Subcutaneous abdominal adipose tissue (tissue), 5 donors: ENCODE measurements at regions not wholly inside any gene's neighbourhood (a gene's known extent, or its start where the extent isn't known, plus 50 kb on each side); places are given as distances from the start of the nearest gene placed in this dataset.
"Not testable (repeated sequence)": the region's sequence is repeated elsewhere in the genome, so short reads cannot be mapped to it uniquely, and the experiment has no call there.

ENCODE experiments used
- H3K27ac ChIP-seq: one replicate; pipeline ENCODE4 v1.7.0; 2013; ENCODE audit warnings: low read depth, mild to moderate bottlenecking, inconsistent platforms, low read length, moderate library complexity
- H3K27me3 ChIP-seq, 5 donors: one replicate each; pipeline ENCODE4 v1.7.0; 2013; ENCODE audit warnings: low read length in 5 of 5, inconsistent platforms in 1 of 5; ENCODE audit not compliant: control insufficient read depth in 5 of 5, insufficient read depth in 4 of 5
- H3K36me3 ChIP-seq, 5 donors: one replicate each; pipeline ENCODE4 v1.7.0; 2013; ENCODE audit warnings: low read length in 5 of 5; ENCODE audit not compliant: control insufficient read depth in 5 of 5, insufficient read depth in 5 of 5
- H3K4me1 ChIP-seq, 5 donors: one replicate each; pipeline ENCODE4 v1.7.0; 2013; ENCODE audit warnings: low read length in 5 of 5, mild to moderate bottlenecking in 3 of 5, moderate library complexity in 1 of 5; ENCODE audit not compliant: control insufficient read depth in 5 of 5, insufficient read depth in 5 of 5
- H3K4me3 ChIP-seq, 5 donors: one replicate each; pipeline ENCODE4 v1.7.0; 2013; ENCODE audit warnings: low read length in 5 of 5, low read depth in 1 of 5
- H3K9ac ChIP-seq, 5 donors: one replicate each; pipeline ENCODE4 v1.7.0; 2013; ENCODE audit warnings: low read length in 5 of 5, mild to moderate bottlenecking in 4 of 5, moderate library complexity in 3 of 5
- H3K9me3 ChIP-seq, 5 donors: one replicate each; pipeline ENCODE4 v1.7.0; 2013; ENCODE audit warnings: low read length in 5 of 5; ENCODE audit not compliant: control insufficient read depth in 5 of 5
- donor health status: healthy.
- donor health status: healthy.
- donor health status: healthy.
- donor health status: healthy.
- donor health status: healthy.

DNA sequence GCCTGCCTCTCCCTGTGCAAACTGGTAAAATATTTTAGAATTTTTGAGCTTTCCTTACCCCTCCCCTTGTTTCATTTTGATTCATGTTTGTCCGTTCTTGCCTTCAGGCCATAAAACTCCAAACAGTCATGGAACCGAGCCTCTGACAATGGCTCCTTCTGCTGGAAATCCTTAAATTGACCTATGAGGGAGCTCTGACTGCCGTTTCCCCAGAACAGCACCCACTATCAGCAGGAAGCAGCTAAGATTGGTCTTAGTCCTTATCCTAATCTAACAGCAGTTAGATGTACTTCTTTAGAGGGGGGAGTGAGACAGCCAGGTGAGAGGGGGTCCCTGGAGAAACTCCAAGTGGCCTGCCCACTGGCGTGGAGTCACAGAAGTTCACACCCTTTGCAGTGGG lies 106.7 kb downstream of the FAM174A start:
- H3K9ac ChIP-seq, result no peak overlapping the region
- H3K4me1 ChIP-seq, result no peaks in the 10 kb centered on the region
- H3K4me3 ChIP-seq, result no peak overlapping the region
- no peaks in the 10 kb centered on the region for H3K36me3 ChIP-seq
- H3K27ac ChIP-seq, result no peak overlapping the region
- no peaks in the 10 kb centered on the region for H3K9me3 ChIP-seq
- H3K27me3 ChIP-seq, result no peaks in the 10 kb centered on the region

GRCh38 chr5:100643473-100643872 lies 108.3 kb downstream of the FAM174A start:
- Histone ChIP-seq H3K4me3 (no peak overlapping the region), H3K36me3 (no peaks in the 10 kb centered on the region), H3K9me3 (no peaks in the 10 kb centered on the region), H3K27ac (no peak overlapping the region), H3K4me1 (no peaks in the 10 kb centered on the region), H3K27me3 (no peaks in the 10 kb centered on the region), H3K9ac (no peak overlapping the region)

- Histone ChIP-seq H3K36me3 (no peaks in the 10 kb centered on the region), H3K4me1 (no peaks in the 10 kb centered on the region), H3K27ac (no peak overlapping the region), H3K9ac (no peak overlapping the region), H3K27me3 (no peaks in the 10 kb centered on the region), H3K9me3 (no peaks in the 10 kb centered on the region), H3K4me3 (no peak overlapping the region)
These were observed 109.0 kb downstream of the FAM174A start for GRCh38 chr5:100644185-100644584.

DNA sequence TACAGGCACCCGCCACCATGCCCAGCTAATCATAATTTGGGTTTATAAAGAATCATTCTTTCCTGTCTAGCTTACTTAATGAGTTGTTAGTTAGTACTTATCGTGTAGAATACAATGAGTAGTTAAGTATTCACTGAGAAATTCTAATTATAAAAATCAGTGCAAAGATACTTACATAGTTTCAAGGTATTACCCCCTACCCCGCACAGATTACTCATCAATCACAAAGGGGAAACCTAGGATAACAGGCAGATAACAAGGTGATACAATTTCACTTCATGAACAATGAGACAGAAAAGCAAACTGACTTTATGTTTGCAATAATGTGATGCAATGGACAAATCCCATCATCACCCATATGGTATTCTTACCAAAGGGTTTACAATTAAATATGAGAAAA lies 109.6 kb downstream of the FAM174A start:
- H3K4me3 ChIP-seq, result no peak overlapping the region
- H3K9me3 ChIP-seq, result no peaks in the 10 kb centered on the region
- H3K9ac ChIP-seq, result no peak overlapping the region
- H3K36me3 ChIP-seq, result no peaks in the 10 kb centered on the region
- H3K27ac ChIP-seq, result no peak overlapping the region
- H3K4me1 ChIP-seq, result no peaks in the 10 kb centered on the region
- H3K27me3 ChIP-seq, result no peaks in the 10 kb centered on the region

GRCh38 chr5:100646011-100646410 lies 110.8 kb downstream of the FAM174A start:
- H3K36me3 ChIP-seq, result no peaks in the 10 kb centered on the region
- no peaks in the 10 kb centered on the region for H3K4me1 ChIP-seq
- H3K4me3 ChIP-seq, result no peak overlapping the region
- H3K9ac ChIP-seq, result no peak overlapping the region
- H3K9me3 ChIP-seq, result no peaks in the 10 kb centered on the region
- H3K27me3 ChIP-seq, result no peaks in the 10 kb centered on the region
- no peak overlapping the region for H3K27ac ChIP-seq

DNA sequence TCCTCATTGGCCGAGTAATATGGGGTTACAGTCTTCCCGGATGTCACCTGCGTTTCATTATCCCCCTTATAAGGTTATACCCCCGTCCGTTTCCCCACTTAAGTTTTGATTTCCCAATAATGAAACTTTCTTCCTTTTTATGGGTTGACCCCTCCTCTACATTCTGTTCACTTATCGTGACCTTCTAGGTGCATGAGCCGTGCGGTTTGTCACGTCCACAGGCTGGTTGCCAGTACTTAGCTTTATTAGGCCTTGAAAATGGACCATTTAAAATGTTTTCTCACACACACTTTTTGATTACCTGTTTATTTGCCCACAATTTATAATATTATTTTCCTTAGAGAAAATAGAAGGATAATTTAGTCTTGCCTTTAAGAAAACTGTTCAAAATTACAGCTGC lies 111.5 kb downstream of the FAM174A start:
- no peak overlapping the region for H3K27ac ChIP-seq

DNA sequence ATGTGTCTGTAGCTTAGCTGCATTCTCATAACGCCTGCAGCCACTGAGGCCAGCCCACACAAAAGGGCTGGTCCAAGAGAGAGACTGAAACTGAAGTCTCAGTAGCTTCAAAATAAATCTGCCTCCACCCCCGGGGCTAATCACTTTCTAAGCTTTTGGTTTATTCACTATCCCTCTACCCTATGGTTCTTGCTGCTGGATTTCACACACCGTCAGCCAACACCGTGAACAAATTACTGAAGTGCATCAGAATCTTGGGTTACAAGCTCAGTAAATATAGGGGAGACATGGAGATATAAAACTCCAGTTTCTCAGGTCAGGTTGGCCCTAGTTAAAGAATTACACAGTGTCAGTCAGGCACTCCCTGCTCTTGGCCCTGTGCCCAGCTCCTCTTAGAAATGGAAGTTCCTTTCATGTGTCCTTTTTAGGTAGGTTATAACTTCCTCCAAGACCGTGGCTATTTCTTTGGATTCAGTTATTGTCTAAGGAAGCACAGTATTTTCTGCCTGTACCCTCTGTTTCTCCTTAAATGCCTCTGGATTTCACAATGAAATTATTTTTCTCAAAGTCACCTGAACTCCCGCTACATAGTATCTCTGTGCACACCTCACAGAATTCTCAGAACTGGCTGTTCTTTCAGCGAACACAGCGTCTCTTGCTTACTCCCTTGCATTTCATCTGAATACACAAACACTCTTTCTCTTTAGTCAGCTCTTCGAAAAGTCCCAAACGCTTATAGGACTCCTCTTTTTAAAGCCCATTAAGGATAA lies 112.5 kb downstream of the FAM174A start:
- no peaks in the 10 kb centered on the region for H3K4me1 ChIP-seq
- H3K4me3 ChIP-seq, result no peak overlapping the region
- no peak overlapping the region for H3K9ac ChIP-seq
- no peaks in the 10 kb centered on the region for H3K27me3 ChIP-seq
- no peaks in the 10 kb centered on the region for H3K9me3 ChIP-seq
- H3K36me3 ChIP-seq, result no peaks in the 10 kb centered on the region
- no peak overlapping the region for H3K27ac ChIP-seq

More for the DNA sequence above, 111.5 kb downstream of the FAM174A start:
- Histone ChIP-seq H3K4me3 (no peak overlapping the region), H3K27me3 (no peaks in the 10 kb centered on the region), H3K9me3 (no peaks in the 10 kb centered on the region), H3K36me3 (no peaks in the 10 kb centered on the region), H3K4me1 (no peaks in the 10 kb centered on the region), H3K9ac (no peak overlapping the region)

- Histone ChIP-seq H3K4me3 (no peak overlapping the region), H3K27me3 (no peaks in the 10 kb centered on the region), H3K4me1 (no peaks in the 10 kb centered on the region), H3K9ac (no peak overlapping the region), H3K9me3 (no peaks in the 10 kb centered on the region), H3K36me3 (no peaks in the 10 kb centered on the region), H3K27ac (no peak overlapping the region)
These were observed 119.7 kb downstream of the FAM174A start for GRCh38 chr5:100654895-100655294.

DNA sequence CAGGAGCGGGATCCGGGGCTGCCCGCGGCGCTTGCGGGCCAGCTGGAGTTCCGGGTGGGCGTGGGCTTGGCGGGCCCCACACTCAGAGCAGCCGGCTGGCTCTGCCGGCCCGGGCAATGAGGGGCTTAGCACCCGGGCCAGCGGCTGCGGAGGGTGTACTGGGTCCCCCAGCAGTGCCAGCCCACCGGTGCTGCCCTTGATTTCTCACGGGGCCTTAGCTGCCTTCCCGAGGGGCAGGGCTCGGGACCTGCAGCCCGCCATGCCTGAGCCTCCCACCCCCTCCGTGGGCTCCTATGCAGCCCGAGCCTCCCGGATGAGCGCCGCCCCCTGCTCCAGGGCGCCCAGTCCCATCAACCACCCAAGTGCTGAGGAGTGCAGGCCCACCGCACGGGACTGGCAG lies 121.6 kb downstream of the FAM174A start:
- not testable (repeated sequence) for H3K27me3 ChIP-seq, H3K9ac ChIP-seq, H3K4me1 ChIP-seq, H3K4me3 ChIP-seq, H3K9me3 ChIP-seq, H3K36me3 ChIP-seq, H3K27ac ChIP-seq

DNA sequence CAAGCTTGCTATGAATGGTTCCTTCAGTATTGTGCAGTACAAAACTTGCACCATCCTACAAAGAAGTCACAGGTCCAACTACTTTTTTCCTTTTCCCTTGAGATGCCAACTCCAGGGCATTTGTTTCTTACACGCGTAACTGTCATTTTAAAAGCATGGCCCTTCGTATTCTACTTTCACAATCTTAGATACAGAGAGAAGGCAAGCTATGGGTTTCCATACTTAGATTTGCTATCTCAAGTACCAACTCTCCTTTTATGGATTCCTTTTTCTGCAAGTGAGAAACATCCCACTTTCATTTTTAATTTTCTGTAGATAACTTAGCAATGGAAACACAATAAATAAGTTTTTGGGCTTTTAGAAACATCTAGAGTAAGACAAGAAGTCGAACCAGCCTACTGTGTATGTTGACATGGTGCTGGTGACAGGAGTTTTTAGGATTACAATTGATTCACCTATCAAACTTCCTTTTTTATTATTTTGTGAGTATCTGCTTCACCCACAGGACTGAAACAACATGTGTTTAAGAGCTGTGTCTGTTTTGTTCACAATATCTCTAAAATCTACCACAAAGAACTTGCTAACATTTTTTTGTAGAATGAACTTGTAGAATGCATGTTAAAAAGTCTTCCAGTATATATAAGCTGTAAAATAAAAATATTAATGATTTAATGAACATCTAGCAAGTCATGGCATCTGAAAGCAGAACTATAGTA lies 124.1 kb downstream of the FAM174A start:
- H3K4me1 ChIP-seq, result no peaks in the 10 kb centered on the region
- H3K4me3 ChIP-seq, result no peak overlapping the region
- H3K9ac ChIP-seq, result no peak overlapping the region
- no peak overlapping the region for H3K27ac ChIP-seq
- H3K27me3 ChIP-seq, result no peaks in the 10 kb centered on the region
- no peaks in the 10 kb centered on the region for H3K9me3 ChIP-seq
- H3K36me3 ChIP-seq, result no peaks in the 10 kb centered on the region
